NCI-H748 treated with DMSO at 0.1 percent for 48 hours (cell line): ENCODE measurements at regions not wholly inside any gene's neighbourhood (a gene's known extent, or its start where the extent isn't known, plus 50 kb on each side); places are given as distances from the start of the nearest gene placed in this dataset.
"Not testable (repeated sequence)": the region's sequence is repeated elsewhere in the genome, so short reads cannot be mapped to it uniquely, and the experiment has no call there.

Source experiments
- DNase-seq: peaks from one replicate; lab custom pipeline; 2025; lab: John Stamatoyannopoulos, UW

GRCh38 chr3:5811016-5811415 lies 623.5 kb downstream of the EDEM1 start:
- DNase-seq = no peak

- DNase-seq = no peak
Observed at GRCh38 chr3:5813521-5813920, 626.0 kb downstream of the EDEM1 start.

GRCh38 chr3:5822843-5823242 lies 635.3 kb downstream of the EDEM1 start:
- no peak for DNase-seq

GRCh38 chr3:5826467-5826866 lies 639.0 kb downstream of the EDEM1 start:
- DNase-seq = no peak

- no peak for DNase-seq
Observed at GRCh38 chr3:5828251-5828650, 640.7 kb downstream of the EDEM1 start.

- no peak for DNase-seq
Observed at GRCh38 chr3:5840056-5840455, 652.5 kb downstream of the EDEM1 start.

GRCh38 chr3:5841599-5841998 lies 654.1 kb downstream of the EDEM1 start:
- no peak for DNase-seq

- DNase-seq = no peak
Observed at GRCh38 chr3:5846261-5846660, 658.8 kb downstream of the EDEM1 start.

GRCh38 chr3:5861151-5861550 lies 673.6 kb downstream of the EDEM1 start:
- no peak for DNase-seq

- no peak for DNase-seq
Observed at GRCh38 chr3:5874931-5875341, 687.4 kb downstream of the EDEM1 start.

- no peak for DNase-seq
Observed at GRCh38 chr3:5888851-5889250, 701.3 kb downstream of the EDEM1 start.

GRCh38 chr3:5889374-5889773 lies 701.9 kb downstream of the EDEM1 start:
- no peak for DNase-seq

- DNase-seq = no peak
Observed at GRCh38 chr3:5891711-5892110, 704.2 kb downstream of the EDEM1 start.

GRCh38 chr3:5898106-5898505 lies 710.6 kb downstream of the EDEM1 start:
- no peak for DNase-seq

GRCh38 chr3:5899014-5899761 lies 711.7 kb downstream of the EDEM1 start:
- DNase-seq = no peak

- DNase-seq = no peak
Observed at GRCh38 chr3:5917932-5918331, 730.4 kb downstream of the EDEM1 start.

- no peak for DNase-seq
Observed at GRCh38 chr3:5918626-5919025, 731.1 kb downstream of the EDEM1 start.

GRCh38 chr3:5929027-5929426 lies 741.5 kb downstream of the EDEM1 start:
- DNase-seq = no peak

- not testable (repeated sequence) for DNase-seq
Observed at GRCh38 chr3:5944061-5944460, 756.6 kb downstream of the EDEM1 start.

- no peak for DNase-seq
Observed at GRCh38 chr3:5948084-5948483, 760.6 kb downstream of the EDEM1 start.

- no peak for DNase-seq
Observed at GRCh38 chr3:5951026-5951425, 763.5 kb downstream of the EDEM1 start.

- DNase-seq = no peak
Observed at GRCh38 chr3:5972586-5972985, 785.1 kb downstream of the EDEM1 start.

GRCh38 chr3:5974630-5975322 lies 787.3 kb downstream of the EDEM1 start:
- no peak for DNase-seq

- no peak for DNase-seq
Observed at GRCh38 chr3:5977331-5977730, 789.8 kb downstream of the EDEM1 start.
